ENCODE measurements at regions not wholly inside any gene's neighbourhood (a gene's known extent, or its start where the extent isn't known, plus 50 kb on each side); places are given as distances from the start of the nearest gene placed in this dataset.
"Not testable (repeated sequence)": the region's sequence is repeated elsewhere in the genome, so short reads cannot be mapped to it uniquely, and the experiment has no call there.

GRCh38 chr4:30869387-30869786, 149.2 kb downstream of the PCDH7 start:
- DNase-seq (ENCODE audit: low spot score); FAIRE-seq: not testable (repeated sequence)

DNA sequence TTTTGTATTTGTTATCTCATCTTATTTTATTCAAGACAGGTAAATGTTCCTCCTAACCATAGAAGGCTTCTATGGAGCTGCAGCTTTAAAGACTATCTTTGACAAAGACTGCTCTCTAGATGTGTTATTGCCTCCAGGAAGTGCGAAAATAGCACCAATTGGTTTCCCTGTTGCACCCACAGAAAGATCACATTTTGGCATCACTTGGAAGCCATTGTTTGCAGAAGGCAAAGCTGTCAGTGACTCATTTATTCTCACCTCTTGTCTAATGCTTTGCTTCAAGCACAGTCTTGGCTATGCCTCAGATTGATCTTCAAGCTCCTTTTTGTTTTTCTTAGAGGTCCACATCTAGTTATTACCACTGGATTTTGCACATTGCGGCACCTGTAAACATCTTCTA, 150.3 kb downstream of the PCDH7 start:
- no peak for DNase-seq (ENCODE audit: low spot score)
- FAIRE-seq: no peak

GRCh38 chr4:30875658-30876269, 155.6 kb downstream of the PCDH7 start:
- DNase-seq (ENCODE audit: low spot score) (no peak), FAIRE-seq (no peak)

- FAIRE-seq: no peak
These were observed 159.9 kb downstream of the PCDH7 start for GRCh38 chr4:30879855-30880598.

GRCh38 chr4:30881985-30882384, 161.8 kb downstream of the PCDH7 start:
- no peak for DNase-seq (ENCODE audit: low spot score)
- FAIRE-seq: no peak

More at GRCh38 chr4:30879855-30880598, 159.9 kb downstream of the PCDH7 start:
- no peak for DNase-seq (ENCODE audit: low spot score)

DNA sequence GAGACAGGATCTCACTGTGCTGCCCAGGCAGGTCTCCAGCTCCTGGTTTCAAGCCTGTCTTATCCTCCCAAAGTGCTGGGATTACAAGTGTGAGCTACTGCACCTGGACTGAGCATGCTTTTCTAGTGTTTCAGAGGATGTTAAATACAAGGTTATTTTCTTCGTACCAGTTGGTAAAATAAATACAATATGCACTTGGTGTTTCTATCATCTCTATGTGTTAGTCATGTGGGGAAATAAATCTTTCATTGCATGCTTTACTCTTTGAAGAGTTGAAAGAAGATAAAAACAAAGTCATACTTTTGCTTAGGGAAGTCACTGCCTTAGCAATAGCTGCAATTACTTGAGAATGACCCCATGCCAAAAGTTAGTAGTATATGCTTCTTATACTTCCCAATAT, 162.3 kb downstream of the PCDH7 start:
- no peak for FAIRE-seq
- no peak for DNase-seq (ENCODE audit: low spot score)

GRCh38 chr4:30882995-30883675, 163.0 kb downstream of the PCDH7 start:
- no peak for DNase-seq (ENCODE audit: low spot score)

DNA sequence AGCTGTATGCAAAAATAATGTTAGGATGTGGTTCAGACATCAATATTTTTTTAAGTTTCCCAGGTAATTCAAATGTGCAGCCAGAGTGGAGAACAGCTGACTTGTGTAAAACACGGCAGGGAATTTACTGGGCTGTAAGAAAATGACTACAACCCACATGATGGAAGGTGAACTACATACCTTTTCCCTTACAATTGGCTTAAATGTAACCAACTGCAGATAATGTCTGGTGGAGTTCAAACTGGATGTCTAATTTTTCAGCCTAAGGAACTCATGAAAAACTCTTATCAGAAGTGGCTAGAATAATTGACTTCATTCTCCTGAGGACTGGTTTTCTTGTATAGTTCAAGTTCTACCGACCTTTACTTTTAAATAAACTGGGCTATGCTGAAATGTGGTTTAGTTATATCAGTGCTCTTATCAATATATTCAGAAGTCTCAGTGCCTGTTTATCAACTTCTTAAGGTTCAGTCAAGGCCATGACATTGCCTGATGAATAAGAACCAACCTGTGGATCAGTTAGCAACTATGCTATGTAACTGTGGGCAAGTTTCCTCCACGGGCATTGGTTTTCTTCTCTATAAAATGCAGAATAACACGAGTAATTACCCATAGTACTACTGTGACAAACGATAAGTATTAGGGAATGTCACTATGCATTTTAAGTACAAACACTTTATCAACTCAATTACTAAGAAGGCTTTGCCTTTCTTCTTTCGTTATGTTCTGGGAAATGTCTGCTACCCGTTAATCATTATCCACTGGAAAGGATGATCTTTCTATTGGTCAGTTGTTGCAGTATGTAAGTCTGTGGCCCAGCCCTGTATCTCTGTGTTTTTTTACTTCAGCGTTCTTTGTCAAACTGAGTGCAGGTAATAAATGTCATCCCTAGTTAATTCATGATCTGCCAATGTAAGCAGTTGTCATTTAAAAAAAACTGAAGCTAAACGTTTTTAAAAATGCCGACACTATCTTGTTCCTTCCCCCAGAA, 181.6 kb downstream of the PCDH7 start:
- DNase-seq (ENCODE audit: low spot score) (no peak), FAIRE-seq (no peak)

More at GRCh38 chr4:30882995-30883675, 163.0 kb downstream of the PCDH7 start:
- no peak for FAIRE-seq

GRCh38 chr4:30903502-30904214, 183.5 kb downstream of the PCDH7 start:
- DNase-seq (ENCODE audit: low spot score) (no peak), FAIRE-seq (no peak)

DNA sequence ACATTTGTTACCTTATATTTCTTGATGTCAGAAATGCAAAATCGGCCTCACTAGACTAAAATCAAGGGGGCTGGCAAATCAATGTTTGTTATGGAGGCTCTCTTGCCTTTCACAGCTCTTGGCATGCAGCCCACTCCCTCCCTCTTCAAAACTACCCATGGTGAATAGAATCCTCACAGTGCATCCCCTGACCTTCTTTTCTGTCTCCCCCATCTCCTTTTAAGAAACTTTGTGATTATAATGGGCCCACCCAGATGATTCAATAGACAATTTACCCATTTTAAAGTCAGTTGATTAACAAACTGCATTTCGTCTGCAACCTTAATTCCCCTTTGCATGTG, 184.0 kb downstream of the PCDH7 start:
- no peak for DNase-seq (ENCODE audit: low spot score)
- FAIRE-seq: no peak

DNA sequence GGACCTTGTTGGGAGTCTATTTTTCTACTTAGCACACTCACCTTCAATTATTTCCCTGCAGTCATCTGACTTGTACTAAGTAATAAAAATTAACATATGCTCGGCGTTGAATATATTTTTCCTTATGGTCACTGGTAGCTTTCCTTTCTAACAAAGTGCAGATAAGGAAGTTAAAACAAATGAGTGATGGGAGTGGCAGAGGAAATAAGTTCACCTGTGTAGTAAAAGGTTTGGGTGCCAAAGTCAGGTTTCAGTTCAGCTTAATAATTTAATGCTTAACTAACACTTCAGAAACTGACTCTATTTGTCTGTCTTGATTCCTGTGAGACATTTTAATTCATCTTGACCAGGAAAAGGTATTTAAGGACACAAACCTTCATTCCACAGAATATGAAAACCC, 184.4 kb downstream of the PCDH7 start:
- DNase-seq (ENCODE audit: low spot score): no peak
- no peak for FAIRE-seq

DNA sequence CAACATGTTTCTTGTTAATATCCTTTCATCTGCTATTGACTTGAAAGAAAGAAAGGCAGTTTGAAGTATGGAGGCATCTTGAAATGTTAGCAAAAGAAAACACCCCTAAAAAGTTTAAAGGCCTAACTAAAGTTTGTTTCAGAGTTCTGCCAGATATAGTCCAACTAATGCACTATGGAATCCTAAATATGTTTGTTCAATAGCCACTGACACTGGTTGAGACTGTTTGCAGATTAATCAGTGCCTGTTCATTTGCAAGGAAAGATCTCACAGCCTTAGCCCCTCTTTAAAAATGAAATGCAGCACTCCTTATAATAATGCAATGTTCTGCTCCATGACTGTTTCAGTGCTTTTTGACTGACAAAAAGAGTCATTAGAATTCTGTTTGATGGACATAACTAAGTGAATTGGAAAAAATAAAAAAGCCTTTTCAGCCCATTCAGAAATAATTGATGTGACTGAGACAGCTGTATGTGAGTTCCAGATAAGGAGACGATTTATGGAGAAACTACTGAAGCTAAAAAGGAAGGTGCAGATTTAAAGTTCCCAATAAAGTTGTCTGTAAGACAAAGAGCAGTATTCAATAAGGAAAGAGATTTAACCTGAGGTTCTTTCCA, 192.0 kb downstream of the PCDH7 start:
- no peak for FAIRE-seq
- DNase-seq (ENCODE audit: low spot score): no peak

DNA sequence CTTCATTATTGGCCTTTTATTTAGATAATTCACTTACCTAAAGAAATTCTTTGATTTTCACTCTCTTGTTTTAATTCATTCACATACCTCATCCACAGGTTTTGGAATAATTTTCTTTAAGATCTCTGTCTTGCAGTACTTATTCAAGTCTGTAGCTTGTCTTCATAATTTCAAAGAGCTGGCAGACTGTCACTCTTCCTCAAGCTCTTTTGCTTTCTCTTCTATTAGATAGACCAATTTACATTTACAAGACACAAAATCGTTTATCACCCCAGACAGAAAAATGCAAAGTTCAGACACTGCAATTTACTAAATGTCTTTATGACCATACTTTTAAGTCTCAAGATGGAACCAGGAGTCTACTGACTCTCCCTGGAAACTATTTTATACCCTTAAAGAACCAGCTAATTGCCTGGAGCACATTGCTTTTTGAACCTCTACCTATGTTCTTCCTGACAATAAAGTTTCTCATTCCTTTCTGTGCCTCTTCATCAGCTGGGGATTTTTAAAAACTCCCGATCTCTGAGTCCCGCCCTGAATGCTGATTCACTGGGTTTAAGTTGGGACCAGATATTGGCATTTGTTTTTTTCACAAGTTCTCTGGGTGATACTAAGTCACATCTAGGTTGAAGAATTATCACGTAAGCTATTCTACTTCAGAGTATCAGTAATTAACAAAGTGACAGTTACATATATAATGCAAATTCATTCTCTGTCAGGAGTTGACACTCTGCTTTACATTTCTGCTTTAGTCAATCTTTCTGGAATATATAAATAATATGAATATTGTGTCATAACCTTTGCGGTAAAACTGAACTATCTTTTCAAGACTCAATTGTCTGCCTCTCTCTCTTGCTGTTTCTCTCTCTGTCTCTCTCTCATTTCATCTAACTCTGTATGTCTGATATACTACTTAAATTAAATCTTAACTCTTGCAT, 196.4 kb downstream of the PCDH7 start:
- DNase-seq (ENCODE audit: low spot score) (no peak), FAIRE-seq (no peak)

DNA sequence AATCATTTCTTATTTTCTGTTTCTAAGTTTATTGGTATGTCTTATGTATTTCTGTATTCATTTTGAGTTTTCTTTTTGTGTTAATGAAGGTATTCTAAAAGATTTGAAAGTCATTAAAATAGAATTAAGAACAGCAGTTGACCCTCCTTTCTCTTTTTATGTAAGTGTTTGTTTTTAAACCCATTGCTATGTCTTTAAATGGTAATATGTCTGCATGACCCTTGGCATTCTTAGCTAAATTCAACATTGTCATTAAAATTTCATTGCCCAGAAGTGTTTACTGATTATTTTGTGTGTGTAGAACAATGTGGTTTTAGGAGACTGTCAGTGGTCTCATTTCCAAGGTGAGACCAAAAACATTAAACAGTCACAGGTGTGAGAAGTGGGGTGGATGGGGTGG, 197.8 kb downstream of the PCDH7 start:
- no peak for FAIRE-seq
- no peak for DNase-seq (ENCODE audit: low spot score)

- no peak for FAIRE-seq
- no peak for DNase-seq (ENCODE audit: low spot score)
These were observed 199.3 kb downstream of the PCDH7 start for GRCh38 chr4:30919458-30919857.

DNA sequence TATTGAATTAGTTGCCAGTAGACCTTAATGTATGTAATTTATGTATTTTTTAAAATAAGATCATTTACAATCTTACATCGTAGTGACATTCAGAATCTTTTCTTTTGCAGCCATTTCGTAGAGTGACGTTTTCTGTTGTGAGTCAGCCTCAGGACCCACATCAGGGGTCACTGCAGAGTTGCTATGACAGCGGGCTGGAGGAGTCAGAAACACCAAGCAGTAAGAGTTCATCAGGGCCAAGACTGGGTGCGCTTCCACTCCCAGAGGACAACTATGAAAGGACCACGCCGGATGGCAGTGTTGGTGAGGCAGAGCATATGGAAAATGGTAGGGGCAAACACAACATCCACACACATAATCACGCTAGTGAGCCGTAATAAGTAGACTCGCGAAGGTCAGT, 199.9 kb downstream of the PCDH7 start:
- no peak for DNase-seq (ENCODE audit: low spot score)
- FAIRE-seq: no peak

- FAIRE-seq: no peak
These were observed 202.5 kb downstream of the PCDH7 start for GRCh38 chr4:30922625-30923024.

DNA sequence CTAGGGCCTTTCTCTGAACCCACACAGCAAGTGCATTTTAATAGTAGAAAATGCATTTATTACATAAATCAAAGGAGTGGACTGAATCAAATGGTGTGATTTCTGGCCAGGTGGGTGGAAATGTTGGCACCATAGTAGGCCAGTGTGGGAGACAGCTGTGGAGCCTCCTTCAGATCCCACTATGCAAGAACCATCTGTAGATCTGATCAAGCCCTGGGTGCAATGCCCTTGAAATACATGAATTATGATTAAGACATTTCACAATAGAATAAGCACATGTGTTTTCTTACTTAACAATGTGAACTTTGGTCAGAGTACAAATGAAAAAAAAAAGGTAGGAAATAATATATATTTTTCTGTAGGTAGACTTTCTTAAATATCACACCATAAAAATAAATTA, 204.3 kb downstream of the PCDH7 start:
- DNase-seq (ENCODE audit: low spot score) (no peak), FAIRE-seq (no peak)

More at GRCh38 chr4:30922625-30923024, 202.5 kb downstream of the PCDH7 start:
- no peak for DNase-seq (ENCODE audit: low spot score)

- no peak for FAIRE-seq
- DNase-seq (ENCODE audit: low spot score): no peak
These were observed 209.5 kb downstream of the PCDH7 start for GRCh38 chr4:30929649-30930048.
